T-helper 17 cell (primary cell): ENCODE measurements at regions not wholly inside any gene's neighbourhood (a gene's known extent, or its start where the extent isn't known, plus 50 kb on each side); places are given as distances from the start of the nearest gene placed in this dataset.
"Not testable (repeated sequence)": the region's sequence is repeated elsewhere in the genome, so short reads cannot be mapped to it uniquely, and the experiment has no call there.

Experiments
- ATAC-seq: fragments of 150-1000 bp; cut with Tn5 transposase; 2 replicates; pipeline ENCODE4 v1.10.0; 2021; ENCODE audit warnings: mild to moderate bottlenecking, moderate library complexity
- DNase-seq, 3 donors: peaks; one replicate each; pipeline versions ENCODE4 v3.0.0 to v3.0.0-alpha.2; 2020 to 2021
- H3K9me3 ChIP-seq: one replicate; pipeline ENCODE4 v1.7.0; 2013; ENCODE audit warnings: low read length, mild to moderate bottlenecking; ENCODE audit not compliant: control insufficient read depth, poor library complexity, severe bottlenecking
- H3K27ac Mint-ChIP-seq: one replicate; pipeline ENCODE4 v1.8.0; 2022; ENCODE audit warnings: mild to moderate bottlenecking, moderate library complexity, mixed read lengths
- H3K27me3 Mint-ChIP-seq: one replicate; pipeline ENCODE4 v1.8.0; 2022; ENCODE audit warnings: mixed read lengths
- H3K36me3 Mint-ChIP-seq: one replicate; pipeline ENCODE4 v1.8.0; 2022; ENCODE audit warnings: low read depth, mixed read lengths
- H3K4me1 Mint-ChIP-seq: one replicate; pipeline ENCODE4 v1.8.0; 2022; ENCODE audit warnings: mild to moderate bottlenecking, mixed read lengths
- H3K4me3 Mint-ChIP-seq: one replicate; pipeline ENCODE4 v1.8.0; 2022; ENCODE audit warnings: mild to moderate bottlenecking, moderate library complexity, mixed read lengths

- Mint-ChIP-seq H3K27me3 (no peaks in the 10 kb centered on the region), H3K4me1 (no peaks in the 10 kb centered on the region), H3K4me3 (no peak overlapping the region), H3K27ac (no peak overlapping the region), H3K36me3 (no peaks in the 10 kb centered on the region)
- no peak for ATAC-seq
- H3K9me3 ChIP-seq, result no peaks in the 10 kb centered on the region
- DNase-seq, result no peak
These were observed 728.2 kb downstream of the GALC start for GRCh38 chr14:87264796-87265195.

GRCh38 chr14:87264272-87264785, 728.7 kb downstream of the GALC start:
- Mint-ChIP-seq H3K27me3 (no peaks in the 10 kb centered on the region), H3K4me3 (no peak overlapping the region), H3K36me3 (no peaks in the 10 kb centered on the region), H3K27ac (no peak overlapping the region), H3K4me1 (no peaks in the 10 kb centered on the region)
- no peak for DNase-seq
- no peak for ATAC-seq
- no peaks in the 10 kb centered on the region for H3K9me3 ChIP-seq

GRCh38 chr14:87261621-87262020, 731.4 kb downstream of the GALC start:
- no peaks in the 10 kb centered on the region for H3K27me3 Mint-ChIP-seq
- no peaks in the 10 kb centered on the region for H3K9me3 ChIP-seq
- DNase-seq (no peak), ATAC-seq (no peak)
- no peak overlapping the region for H3K27ac Mint-ChIP-seq
- no peaks in the 10 kb centered on the region for H3K36me3 Mint-ChIP-seq
- H3K4me1 Mint-ChIP-seq, result no peaks in the 10 kb centered on the region
- no peak overlapping the region for H3K4me3 Mint-ChIP-seq

GRCh38 chr14:87260460-87260859, 732.5 kb downstream of the GALC start:
- no peak for DNase-seq
- Mint-ChIP-seq H3K4me3 (no peak overlapping the region), H3K36me3 (no peaks in the 10 kb centered on the region), H3K4me1 (no peaks in the 10 kb centered on the region), H3K27ac (no peak overlapping the region), H3K27me3 (no peaks in the 10 kb centered on the region)
- no peaks in the 10 kb centered on the region for H3K9me3 ChIP-seq
- no peak for ATAC-seq

- Mint-ChIP-seq H3K36me3 (no peaks in the 10 kb centered on the region), H3K4me1 (no peaks in the 10 kb centered on the region), H3K27ac (no peak overlapping the region), H3K4me3 (no peak overlapping the region), H3K27me3 (no peaks in the 10 kb centered on the region)
- DNase-seq (no peak), ATAC-seq (no peak)
- no peaks in the 10 kb centered on the region for H3K9me3 ChIP-seq
These were observed 735.6 kb downstream of the GALC start for GRCh38 chr14:87257421-87257820.

- no peak for ATAC-seq
- H3K36me3 Mint-ChIP-seq, result no peaks in the 10 kb centered on the region
- no peak for DNase-seq
- H3K9me3 ChIP-seq, result no peaks in the 10 kb centered on the region
- H3K27ac Mint-ChIP-seq, result no peak overlapping the region
- H3K4me1 Mint-ChIP-seq, result no peaks in the 10 kb centered on the region
- no peak overlapping the region for H3K4me3 Mint-ChIP-seq
- no peaks in the 10 kb centered on the region for H3K27me3 Mint-ChIP-seq
These were observed 737.9 kb downstream of the GALC start for GRCh38 chr14:87255058-87255457.

- no peaks in the 10 kb centered on the region for H3K9me3 ChIP-seq
- no peaks in the 10 kb centered on the region for H3K36me3 Mint-ChIP-seq
- no peak overlapping the region for H3K4me3 Mint-ChIP-seq
- H3K4me1 Mint-ChIP-seq, result no peaks in the 10 kb centered on the region
- no peaks in the 10 kb centered on the region for H3K27me3 Mint-ChIP-seq
- no peak for DNase-seq
- no peak overlapping the region for H3K27ac Mint-ChIP-seq
- no peak for ATAC-seq
These were observed 738.6 kb downstream of the GALC start for GRCh38 chr14:87254331-87254874.

- not testable (repeated sequence) for H3K4me3 Mint-ChIP-seq
These were observed 739.2 kb downstream of the GALC start for GRCh38 chr14:87253791-87254190.

GRCh38 chr14:87252103-87252502, 740.9 kb downstream of the GALC start:
- no peak for ATAC-seq
- no peaks in the 10 kb centered on the region for H3K4me1 Mint-ChIP-seq
- no peak overlapping the region for H3K27ac Mint-ChIP-seq

More at GRCh38 chr14:87253791-87254190, 739.2 kb downstream of the GALC start:
- H3K36me3 Mint-ChIP-seq, H3K4me1 Mint-ChIP-seq, ATAC-seq, H3K27me3 Mint-ChIP-seq, H3K9me3 ChIP-seq, H3K27ac Mint-ChIP-seq, DNase-seq: not testable (repeated sequence)

GRCh38 chr14:87251011-87251410, 742.0 kb downstream of the GALC start:
- Mint-ChIP-seq H3K4me1 (no peaks in the 10 kb centered on the region), H3K27ac (no peak overlapping the region), H3K4me3 (no peak overlapping the region), H3K36me3 (no peaks in the 10 kb centered on the region), H3K27me3 (no peaks in the 10 kb centered on the region)
- ATAC-seq (no peak), DNase-seq (no peak)
- no peaks in the 10 kb centered on the region for H3K9me3 ChIP-seq

More at GRCh38 chr14:87252103-87252502, 740.9 kb downstream of the GALC start:
- DNase-seq, result no peak
- H3K36me3 Mint-ChIP-seq, result no peaks in the 10 kb centered on the region
- no peaks in the 10 kb centered on the region for H3K27me3 Mint-ChIP-seq
- no peaks in the 10 kb centered on the region for H3K9me3 ChIP-seq
- no peak overlapping the region for H3K4me3 Mint-ChIP-seq

GRCh38 chr14:87241018-87241768, 751.8 kb downstream of the GALC start:
- DNase-seq (no peak), ATAC-seq (no peak)
- H3K27me3 Mint-ChIP-seq, result no peaks in the 10 kb centered on the region
- H3K4me3 Mint-ChIP-seq, result no peak overlapping the region
- H3K27ac Mint-ChIP-seq, result no peak overlapping the region
- H3K36me3 Mint-ChIP-seq, result no peaks in the 10 kb centered on the region
- no peaks in the 10 kb centered on the region for H3K9me3 ChIP-seq
- no peaks in the 10 kb centered on the region for H3K4me1 Mint-ChIP-seq

- not testable (repeated sequence) for DNase-seq, H3K27me3 Mint-ChIP-seq, H3K4me3 Mint-ChIP-seq, H3K4me1 Mint-ChIP-seq, H3K9me3 ChIP-seq, H3K36me3 Mint-ChIP-seq, ATAC-seq, H3K27ac Mint-ChIP-seq
These were observed 752.7 kb downstream of the GALC start for GRCh38 chr14:87240319-87240718.

GRCh38 chr14:87233806-87234384, 759.1 kb downstream of the GALC start:
- H3K27me3 Mint-ChIP-seq, result no peaks in the 10 kb centered on the region
- ATAC-seq (no peak), DNase-seq (no peak)
- H3K4me3 Mint-ChIP-seq, result no peak overlapping the region
- H3K27ac Mint-ChIP-seq, result no peak overlapping the region
- no peaks in the 10 kb centered on the region for H3K9me3 ChIP-seq
- no peaks in the 10 kb centered on the region for H3K4me1 Mint-ChIP-seq
- no peaks in the 10 kb centered on the region for H3K36me3 Mint-ChIP-seq

GRCh38 chr14:87233266-87233665, 759.7 kb downstream of the GALC start:
- DNase-seq, result no peak
- Mint-ChIP-seq H3K36me3 (no peaks in the 10 kb centered on the region), H3K27ac (no peak overlapping the region), H3K27me3 (no peaks in the 10 kb centered on the region), H3K4me3 (no peak overlapping the region), H3K4me1 (no peaks in the 10 kb centered on the region)
- no peak for ATAC-seq
- H3K9me3 ChIP-seq, result no peaks in the 10 kb centered on the region
